ENCODE measurements at regions not wholly inside any gene's neighbourhood (a gene's known extent, or its start where the extent isn't known, plus 50 kb on each side); places are given as distances from the start of the nearest gene placed in this dataset.

GRCh38 chr10:94104316-94105000 lies 110.7 kb downstream of the PLCE1 start:
- intact Hi-C loops (cut with micrococcal nuclease; ENCODE audit: unreplicated experiment) = no loop called here
- ChIA-PET CTCF (no interaction called here), POLR2A (ENCODE audit: low non-redundant PET) (no interaction called here)
- Histone ChIP-seq H3K9me3 (ENCODE audit: low read depth, low read length, poor library complexity, severe bottlenecking) (no peaks in the 10 kb centered on the region), H3K4me3 (ENCODE audit: low read depth, low read length, poor library complexity, severe bottlenecking) (no peak overlapping the region), H3K27me3 (replicated peaks; ENCODE audit: insufficient read depth, low read depth, low read length, poor library complexity) (no peaks in the 10 kb centered on the region), H3K27ac (ENCODE audit: low read depth, low read length, poor library complexity, severe bottlenecking) (no peak overlapping the region), H3K36me3 (ENCODE audit: insufficient read depth, low read length, poor library complexity, severe bottlenecking) (no peaks in the 10 kb centered on the region), H3K4me1 (ENCODE audit: insufficient read depth, low read length, poor library complexity, severe bottlenecking) (no peaks in the 10 kb centered on the region)
- BruUV-seq (replicated peaks) = no TSS peak
- TF ChIP-seq CTCF (conservative IDR thresholded peaks at IDR 0.05; ENCODE audit: low read depth, low read length) (no peak), EZH2 (IDR thresholded peaks at IDR 0.05; ENCODE audit: borderline replicate concordance, low read depth, low read length, poor library complexity, severe bottlenecking) (no peak)
- no peak for DNase-seq (ENCODE audit: low spot score)

- no peak for DNase-seq (ENCODE audit: low spot score)
- ChIA-PET CTCF (no interaction called here), POLR2A (ENCODE audit: low non-redundant PET) (no interaction called here)
- no peaks in the 10 kb centered on the region for H3K4me1 ChIP-seq (ENCODE audit: insufficient read depth, low read length, poor library complexity, severe bottlenecking)
- no peak overlapping the region for H3K27ac ChIP-seq (ENCODE audit: low read depth, low read length, poor library complexity, severe bottlenecking)
- H3K27me3 ChIP-seq (replicated peaks; ENCODE audit: insufficient read depth, low read depth, low read length, poor library complexity) = no peaks in the 10 kb centered on the region
- no peaks in the 10 kb centered on the region for H3K9me3 ChIP-seq (ENCODE audit: low read depth, low read length, poor library complexity, severe bottlenecking)
- no peak overlapping the region for H3K4me3 ChIP-seq (ENCODE audit: low read depth, low read length, poor library complexity, severe bottlenecking)
- H3K36me3 ChIP-seq (ENCODE audit: insufficient read depth, low read length, poor library complexity, severe bottlenecking) = no peaks in the 10 kb centered on the region
- TF ChIP-seq EZH2 (IDR thresholded peaks at IDR 0.05; ENCODE audit: borderline replicate concordance, low read depth, low read length, poor library complexity, severe bottlenecking) (no peak), CTCF (conservative IDR thresholded peaks at IDR 0.05; ENCODE audit: low read depth, low read length) (no peak)
- no TSS peak for BruUV-seq (replicated peaks)
- intact Hi-C loops (cut with micrococcal nuclease; ENCODE audit: unreplicated experiment) = no loop called here
These were observed 111.5 kb downstream of the PLCE1 start for GRCh38 chr10:94105226-94105625.

- Histone ChIP-seq H3K36me3 (ENCODE audit: insufficient read depth, low read length, poor library complexity, severe bottlenecking) (no peaks in the 10 kb centered on the region), H3K4me1 (ENCODE audit: insufficient read depth, low read length, poor library complexity, severe bottlenecking) (no peaks in the 10 kb centered on the region), H3K27ac (ENCODE audit: low read depth, low read length, poor library complexity, severe bottlenecking) (no peak overlapping the region), H3K27me3 (replicated peaks; ENCODE audit: insufficient read depth, low read depth, low read length, poor library complexity) (no peaks in the 10 kb centered on the region), H3K9me3 (ENCODE audit: low read depth, low read length, poor library complexity, severe bottlenecking) (no peaks in the 10 kb centered on the region), H3K4me3 (ENCODE audit: low read depth, low read length, poor library complexity, severe bottlenecking) (no peak overlapping the region)
- intact Hi-C loops (cut with micrococcal nuclease; ENCODE audit: unreplicated experiment) = no loop called here
- TF ChIP-seq EZH2 (IDR thresholded peaks at IDR 0.05; ENCODE audit: borderline replicate concordance, low read depth, low read length, poor library complexity, severe bottlenecking) = no peak
- no peak for TF ChIP-seq CTCF (conservative IDR thresholded peaks at IDR 0.05; ENCODE audit: low read depth, low read length)
- CTCF ChIA-PET = no interaction called here
- peak; percentile 11 for DNase-seq (ENCODE audit: low spot score)
- POLR2A ChIA-PET (ENCODE audit: low non-redundant PET) = no interaction called here
- no TSS peak for BruUV-seq (replicated peaks)
These were observed 113.5 kb downstream of the PLCE1 start for GRCh38 chr10:94107191-94107590.
